LoVo (cell line): ENCODE measurements at regions not wholly inside any gene's neighbourhood (a gene's known extent, or its start where the extent isn't known, plus 50 kb on each side); places are given as distances from the start of the nearest gene placed in this dataset.
"Not testable (repeated sequence)": the region's sequence is repeated elsewhere in the genome, so short reads cannot be mapped to it uniquely, and the experiment has no call there.

Experiments
- DNase-seq: peaks from one replicate; pipeline ENCODE4 v3.0.0-alpha.2; 2016; ENCODE audit warnings: low spot score

GRCh38 chr3:95167748-95168147 is 1104.9 kb downstream of the NSUN3 start:
- no peak for DNase-seq

GRCh38 chr3:95168526-95168925 is 1105.7 kb downstream of the NSUN3 start:
- DNase-seq = no peak

DNA sequence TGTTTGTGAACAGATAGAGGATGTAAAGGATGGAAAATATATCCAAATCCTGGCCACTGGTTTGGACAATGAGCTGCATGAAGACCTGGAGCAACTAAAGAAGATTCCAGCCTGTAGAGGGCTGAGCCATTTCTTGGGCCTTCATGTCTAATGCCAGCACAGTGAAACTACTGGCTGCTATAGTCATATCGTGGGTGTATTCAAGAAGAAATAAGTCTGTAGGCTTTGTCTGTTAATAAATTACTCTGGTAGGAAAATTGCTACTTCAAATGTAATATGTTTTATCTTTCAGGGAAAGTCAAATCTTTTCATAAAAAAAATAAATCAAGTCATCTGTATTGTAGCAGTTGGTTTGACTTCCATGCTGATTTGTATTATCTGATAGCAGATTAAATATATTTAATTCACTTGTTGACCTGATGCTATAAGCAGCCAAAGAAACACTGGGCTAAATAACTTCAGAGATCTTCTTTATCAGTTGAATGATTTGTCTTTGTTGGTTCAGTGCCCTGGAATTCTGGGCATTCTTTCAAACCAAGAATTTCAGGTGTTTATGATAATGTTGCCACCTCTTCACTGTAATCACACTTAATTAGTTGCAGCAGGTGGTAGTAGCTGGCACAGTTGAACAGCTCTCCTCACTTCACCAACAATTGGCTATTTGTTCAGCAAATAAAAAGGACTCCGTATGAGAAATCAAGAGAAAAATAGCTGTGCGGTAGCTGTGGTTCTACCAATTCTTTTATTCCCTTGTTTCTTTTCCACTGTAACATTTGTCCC is 1109.5 kb downstream of the NSUN3 start:
- DNase-seq = no peak

DNA sequence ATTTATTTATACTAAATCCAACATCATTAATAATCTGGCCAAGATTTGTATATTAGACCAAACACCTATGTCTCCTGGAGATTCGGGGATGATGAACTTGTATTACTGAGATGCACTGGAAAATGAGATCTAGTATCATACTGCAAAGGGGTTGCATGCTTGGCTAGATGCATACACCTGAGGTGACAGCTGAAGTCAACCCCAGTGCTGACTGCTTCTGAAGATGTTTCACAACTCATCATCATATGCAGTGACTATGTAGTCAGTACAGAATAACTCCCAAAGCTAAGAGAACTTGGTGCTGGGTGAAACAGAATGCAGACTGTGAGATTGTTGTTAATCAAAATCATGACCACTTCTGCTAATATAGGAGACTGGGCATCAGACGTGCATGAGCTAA is 1114.2 kb downstream of the NSUN3 start:
- no peak for DNase-seq

DNA sequence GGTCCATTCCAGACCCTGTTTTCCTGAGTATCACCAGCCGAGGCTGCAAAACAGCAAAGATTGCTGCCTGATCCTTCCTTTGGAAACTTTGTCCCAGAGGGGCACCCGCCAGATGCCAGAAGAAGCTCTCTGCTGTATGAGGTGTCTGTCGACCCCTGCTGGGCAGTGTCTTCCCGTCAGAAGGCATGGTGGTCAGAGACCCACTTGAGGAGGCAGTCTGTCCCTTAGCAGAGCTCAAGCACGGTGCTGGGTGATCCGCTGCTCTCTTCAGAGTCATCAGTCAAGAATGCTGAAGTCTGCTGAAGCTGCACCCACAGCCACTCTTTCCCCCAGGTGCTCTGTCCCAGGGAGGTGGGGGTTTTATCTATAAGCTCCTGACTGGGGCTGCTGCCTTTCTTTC is 1121.2 kb downstream of the NSUN3 start:
- no peak for DNase-seq

GRCh38 chr3:95189348-95189747 is 1126.5 kb downstream of the NSUN3 start:
- no peak for DNase-seq

GRCh38 chr3:95197661-95198060 is 1134.8 kb downstream of the NSUN3 start:
- DNase-seq = no peak

GRCh38 chr3:95200384-95200783 is 1137.5 kb downstream of the NSUN3 start:
- DNase-seq = no peak

GRCh38 chr3:95210878-95211277 is 1148.0 kb downstream of the NSUN3 start:
- no peak for DNase-seq

DNA sequence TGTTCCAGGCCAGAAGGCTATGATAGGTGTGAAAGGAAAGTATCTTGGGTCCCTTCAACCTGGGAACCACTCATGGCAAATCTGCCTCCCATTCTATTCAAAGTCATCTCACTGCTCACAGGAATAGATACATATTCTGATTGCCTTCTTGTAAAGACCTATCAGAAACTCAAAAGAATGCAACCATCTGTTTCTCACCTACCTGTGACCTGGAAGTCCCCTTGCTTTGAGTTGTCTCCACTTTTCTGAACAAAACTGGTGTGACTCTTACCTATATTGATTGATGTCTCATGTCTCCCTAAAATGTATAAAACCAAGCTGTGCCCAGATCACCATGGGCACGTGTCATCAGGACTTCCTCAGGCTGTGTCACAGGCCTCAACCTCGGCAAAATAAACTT is 1149.3 kb downstream of the NSUN3 start:
- no peak for DNase-seq

DNA sequence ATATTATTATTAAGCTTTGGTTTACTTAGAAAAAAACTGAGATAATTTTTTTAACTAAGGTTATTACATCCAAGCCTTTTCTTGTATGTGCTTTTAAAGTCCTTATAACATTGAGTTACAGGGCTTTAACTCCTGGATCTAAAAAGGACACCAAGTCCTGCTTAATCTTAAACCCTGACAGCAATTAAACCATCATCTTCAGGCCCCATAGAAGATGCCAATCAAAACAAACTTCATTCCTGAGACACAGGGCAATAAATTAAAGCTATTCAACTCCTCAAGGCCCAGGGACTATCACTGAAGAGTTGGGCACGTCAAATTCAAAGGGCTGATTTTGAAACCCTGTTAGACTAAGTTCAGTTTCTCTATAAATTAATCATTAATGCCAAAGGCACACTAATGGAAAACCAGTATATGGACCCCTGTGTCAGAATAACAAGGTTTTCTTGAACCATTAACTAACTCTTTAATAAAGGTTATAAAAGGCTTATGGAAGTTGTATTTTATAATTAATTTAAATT is 1152.6 kb downstream of the NSUN3 start:
- DNase-seq = no peak

DNA sequence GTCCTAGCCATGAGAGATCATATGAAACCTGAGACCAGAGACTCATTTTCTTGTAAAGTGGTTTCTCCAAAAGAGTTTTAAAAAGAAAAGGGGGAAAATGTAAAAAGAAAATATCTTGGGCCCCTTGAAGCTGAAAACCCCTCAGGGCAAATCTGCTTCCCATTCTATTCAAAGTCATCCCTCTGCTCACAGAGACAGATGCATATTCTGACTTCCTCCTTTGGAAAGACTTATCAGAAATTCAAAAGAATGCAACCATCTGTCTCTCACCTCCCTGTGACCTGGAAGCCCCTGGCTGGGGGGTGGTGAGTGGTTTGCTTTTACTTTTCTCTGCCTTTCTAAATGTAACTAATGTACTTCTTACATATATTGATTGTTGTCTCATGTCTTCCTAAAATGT is 1154.8 kb downstream of the NSUN3 start:
- no peak for DNase-seq

DNA sequence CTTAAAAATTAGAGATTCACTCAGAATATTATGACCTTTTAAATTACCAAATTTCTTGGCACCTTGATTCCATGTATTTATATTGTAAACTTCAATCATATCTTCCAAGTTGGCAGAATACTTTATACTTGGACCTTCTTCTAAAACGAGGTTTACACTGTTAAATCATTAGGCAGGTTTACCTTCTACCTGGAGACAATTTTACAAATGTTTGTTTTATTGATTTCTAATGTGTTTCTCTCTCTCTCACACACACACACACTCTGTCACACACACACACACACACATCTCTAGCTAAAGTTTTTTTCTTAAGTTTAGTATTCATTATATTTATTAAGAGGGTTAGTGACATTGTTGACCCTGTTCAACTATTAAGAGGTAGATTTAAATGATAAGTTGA is 1155.6 kb downstream of the NSUN3 start:
- no peak for DNase-seq

DNA sequence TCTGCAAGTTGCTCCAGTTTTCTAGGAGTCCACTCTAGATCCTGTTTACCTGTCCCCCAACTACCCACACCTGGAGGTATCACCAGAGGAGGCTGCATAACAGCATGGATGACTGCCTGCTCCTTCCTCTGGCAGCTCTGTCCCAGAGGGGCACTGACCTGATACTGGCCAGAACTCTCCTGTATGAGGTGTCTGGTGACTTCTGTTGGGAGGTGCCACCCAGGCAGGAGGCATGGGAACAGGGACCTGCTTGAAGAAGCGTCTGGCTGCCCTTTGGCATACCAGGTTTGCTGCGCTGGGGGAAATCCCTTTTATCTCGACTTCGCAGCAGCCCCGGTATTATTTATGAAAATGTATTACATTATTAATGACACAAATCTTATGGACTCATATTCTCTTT is 1163.6 kb downstream of the NSUN3 start:
- DNase-seq = no peak

DNA sequence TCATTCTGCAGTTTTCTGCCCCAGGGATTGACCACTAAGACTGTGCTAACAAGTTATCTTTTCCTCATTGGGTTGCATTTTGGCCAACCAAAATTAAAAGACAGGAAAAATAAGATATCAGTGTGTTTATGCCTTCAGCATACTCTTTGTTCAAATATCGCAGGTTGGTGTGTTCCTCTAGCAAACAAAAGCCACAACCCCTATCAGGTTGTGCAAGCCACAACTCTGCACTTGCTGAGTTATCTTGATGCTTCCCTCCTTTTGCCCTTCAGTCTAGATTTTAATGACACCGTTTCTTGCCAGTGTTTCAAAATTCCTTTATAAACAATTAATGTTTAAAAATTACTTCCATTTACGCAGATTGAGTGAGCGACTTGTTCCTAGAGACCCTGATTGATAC is 1164.2 kb downstream of the NSUN3 start:
- DNase-seq = no peak

DNA sequence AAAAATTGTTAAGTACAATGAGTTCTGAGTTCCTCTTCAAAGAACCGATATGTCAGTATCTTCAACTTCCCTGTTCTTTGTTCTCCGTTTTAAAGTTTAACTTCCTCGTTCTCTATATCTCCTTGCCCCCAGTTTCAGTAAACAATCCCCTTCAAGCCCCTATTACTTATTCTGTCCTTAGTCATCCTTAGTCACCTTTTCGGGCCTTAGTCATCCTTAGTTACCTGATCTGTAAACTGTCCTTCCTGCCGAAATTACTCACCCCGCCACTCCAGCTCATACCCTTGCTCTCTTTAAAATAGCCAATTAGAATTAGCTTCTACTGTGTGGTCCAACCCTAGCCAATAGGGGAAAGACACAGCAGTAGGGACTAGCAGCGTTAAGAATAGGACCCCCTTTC is 1165.6 kb downstream of the NSUN3 start:
- DNase-seq = peak; percentile 21

DNA sequence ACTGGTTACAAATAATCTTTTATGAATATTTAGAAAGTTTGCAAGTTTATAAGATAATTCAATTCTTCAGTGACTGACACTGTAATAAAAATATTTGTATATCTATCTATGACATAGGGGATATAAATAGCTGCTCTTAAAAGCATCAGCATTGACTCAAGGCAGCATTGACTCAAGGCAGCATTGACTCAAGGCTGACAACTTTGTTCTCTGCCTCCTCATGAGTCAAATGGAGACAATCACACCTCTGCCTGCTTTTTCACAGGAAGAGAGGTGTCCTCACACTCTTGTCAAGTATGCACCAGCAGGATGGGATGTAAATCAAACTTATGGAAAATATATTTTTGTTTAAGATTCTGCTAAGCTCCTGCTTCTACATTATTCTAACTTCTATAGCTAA is 1173.1 kb downstream of the NSUN3 start:
- no peak for DNase-seq

GRCh38 chr3:95237783-95238182 is 1174.9 kb downstream of the NSUN3 start:
- no peak for DNase-seq

DNA sequence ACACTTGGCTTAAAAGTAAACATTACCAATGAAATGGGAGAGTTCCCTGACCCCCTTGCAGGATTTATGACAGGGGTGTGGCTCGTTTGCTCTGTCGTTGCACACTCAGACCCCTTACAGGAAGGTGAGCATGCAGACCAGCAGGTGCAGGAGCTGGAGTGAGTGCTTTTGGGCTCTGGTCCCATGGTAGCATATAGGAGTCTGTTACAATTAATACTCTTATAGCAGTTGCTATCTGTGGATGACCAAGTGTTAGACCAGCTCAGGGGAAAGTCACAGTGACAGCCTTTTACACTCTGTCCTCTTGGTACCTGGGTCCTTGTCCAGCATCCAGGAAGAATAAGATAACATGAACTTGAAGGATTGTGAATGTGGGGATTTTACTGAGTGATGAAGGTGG is 1177.5 kb downstream of the NSUN3 start:
- DNase-seq = no peak

GRCh38 chr3:95241256-95241655 is 1178.4 kb downstream of the NSUN3 start:
- not testable (repeated sequence) for DNase-seq

DNA sequence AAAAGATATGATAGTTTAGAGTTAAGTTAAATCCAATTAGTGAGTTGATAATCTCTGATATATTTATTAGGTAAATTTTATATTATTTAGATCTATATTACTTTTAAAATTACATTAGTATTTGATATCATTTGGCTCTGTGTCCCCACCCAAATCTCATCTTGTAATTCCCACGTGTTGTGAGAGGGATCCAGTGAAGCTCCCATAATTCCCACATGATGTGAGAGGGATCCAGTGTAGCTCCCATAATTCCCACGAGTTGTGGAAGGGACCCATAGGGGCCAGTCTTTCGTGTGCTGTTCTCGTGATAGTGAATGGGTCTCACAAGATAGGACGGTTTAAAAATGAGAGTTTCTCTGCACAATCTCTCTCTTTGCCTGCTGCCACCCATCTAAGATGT is 1183.6 kb downstream of the NSUN3 start:
- no peak for DNase-seq

GRCh38 chr3:95254061-95254460 is 1191.2 kb downstream of the NSUN3 start:
- no peak for DNase-seq

DNA sequence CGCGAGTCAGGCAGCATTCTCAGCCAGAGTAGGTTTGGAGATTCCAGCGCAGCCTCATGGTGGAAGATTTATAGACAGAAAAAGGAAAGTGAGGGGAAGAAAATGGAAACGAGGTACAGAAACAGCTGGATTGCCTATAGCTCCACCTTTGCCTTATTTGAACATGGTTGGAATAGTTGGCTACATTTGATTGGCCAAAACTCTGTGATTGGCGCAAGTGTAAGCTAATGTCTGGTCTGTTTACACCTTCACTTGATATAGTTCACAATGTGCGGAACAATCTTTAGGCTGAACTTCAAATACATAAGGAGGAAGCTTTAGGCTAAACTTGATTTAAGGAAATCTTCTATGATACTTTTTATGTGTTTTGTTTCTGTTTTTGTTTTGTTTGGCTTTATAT is 1191.9 kb downstream of the NSUN3 start:
- no peak for DNase-seq

- no peak for DNase-seq
These were observed 1202.3 kb downstream of the NSUN3 start for GRCh38 chr3:95265129-95265528.
